OCI-LY1 (cell line): ENCODE measurements at regions not wholly inside any gene's neighbourhood (a gene's known extent, or its start where the extent isn't known, plus 50 kb on each side); places are given as distances from the start of the nearest gene placed in this dataset.

Source experiments
- H2AFZ ChIP-seq: fragments of 200-600 bp; sonication (generic), shearing (Covaris generic); 2 replicates; pipeline ENCODE4 v1.6.0; 2014; ENCODE audit warnings: antibody characterized with exemption, mild to moderate bottlenecking, low read length
- H3F3A ChIP-seq: fragments of 200-600 bp; sonication (generic), shearing (Covaris generic); 2 replicates; pipeline ENCODE4 v1.6.0; 2014; ENCODE audit warnings: mild to moderate bottlenecking, antibody characterized with exemption, low read length, moderate library complexity; ENCODE audit not compliant: insufficient read depth
- H3K27ac ChIP-seq: fragments of 200-600 bp; sonication (generic); 2 replicates; pipeline ENCODE4 v1.5.1; 2014; ENCODE audit warnings: low read length, mixed run types, mild to moderate bottlenecking, low read depth; ENCODE audit not compliant: poor library complexity, severe bottlenecking
- H3K27me3 ChIP-seq: fragments of 200-600 bp; sonication (generic); 2 replicates; pipeline ENCODE4 v1.6.0; 2014; ENCODE audit warnings: antibody characterized with exemption, mild to moderate bottlenecking, low read length, moderate library complexity; ENCODE audit not compliant: insufficient read depth
- H3K36me3 ChIP-seq: fragments of 200-600 bp; sonication (generic); 2 replicates; pipeline ENCODE4 v1.6.1; 2014; ENCODE audit warnings: mild to moderate bottlenecking, antibody characterized with exemption, low read length, moderate library complexity, mixed read lengths; ENCODE audit not compliant: insufficient read depth
- H3K4me1 ChIP-seq: fragments of 200-600 bp; sonication (generic); 2 replicates; pipeline ENCODE4 v1.5.1; 2014; ENCODE audit warnings: mild to moderate bottlenecking, low read length, moderate library complexity; ENCODE audit not compliant: insufficient read depth, severe bottlenecking
- H3K4me2 ChIP-seq: fragments of 200-600 bp; sonication (generic), shearing (Covaris generic); 2 replicates; pipeline ENCODE4 v1.6.1; 2014; ENCODE audit warnings: low read length
- H3K4me3 ChIP-seq: fragments of 200-600 bp; sonication (generic); 2 replicates; pipeline ENCODE4 v1.5.1; 2014; ENCODE audit warnings: low read length, low read depth, mild to moderate bottlenecking, mixed read lengths; ENCODE audit not compliant: poor library complexity, severe bottlenecking
- H3K79me2 ChIP-seq: fragments of 200-600 bp; shearing (Covaris generic); 2 replicates; pipeline ENCODE4 v1.6.1; 2016; ENCODE audit warnings: mixed run types, low read length, mixed read lengths; ENCODE audit not compliant: insufficient read depth
- H3K9ac ChIP-seq: fragments of 200-600 bp; sonication (generic), shearing (Covaris generic); 2 replicates; pipeline ENCODE4 v1.6.1; 2014; ENCODE audit warnings: mild to moderate bottlenecking, low read length, mixed read lengths
- H3K9me2 ChIP-seq: fragments of 200-600 bp; sonication (generic), shearing (Covaris generic); 2 replicates; pipeline ENCODE4 v1.6.1; 2014; ENCODE audit warnings: low read depth, mild to moderate bottlenecking, low read length, mixed read lengths
- H3K9me3 ChIP-seq: fragments of 200-600 bp; shearing (Covaris generic); 2 replicates; pipeline ENCODE4 v1.6.1; 2014; ENCODE audit warnings: low read length, mixed read lengths
- H4K20me1 ChIP-seq: fragments of 200-600 bp; sonication (generic), shearing (Covaris generic); 2 replicates; pipeline ENCODE4 v1.6.0; 2016; ENCODE audit warnings: mild to moderate bottlenecking, low read length; ENCODE audit not compliant: insufficient read depth
- EZH2 ChIP-seq: fragments of 200-600 bp; sonication (generic), shearing (Covaris generic); IDR thresholded peaks from 2 replicates; pipeline ENCODE4 v1.8.0; 2017; ENCODE audit warnings: borderline replicate concordance, mixed run types, mild to moderate bottlenecking, antibody characterized with exemption, low read length, moderate library complexity, mixed read lengths
- TF ChIP-seq, protein P1 (sequence below): fragments of 200-600 bp; sonication (generic), shearing (Covaris generic); IDR thresholded peaks from 2 replicates; pipeline ENCODE4 v1.5.1; 2017; ENCODE audit warnings: mild to moderate bottlenecking, antibody characterized with exemption, low read length, moderate library complexity, mixed read lengths

DNA sequence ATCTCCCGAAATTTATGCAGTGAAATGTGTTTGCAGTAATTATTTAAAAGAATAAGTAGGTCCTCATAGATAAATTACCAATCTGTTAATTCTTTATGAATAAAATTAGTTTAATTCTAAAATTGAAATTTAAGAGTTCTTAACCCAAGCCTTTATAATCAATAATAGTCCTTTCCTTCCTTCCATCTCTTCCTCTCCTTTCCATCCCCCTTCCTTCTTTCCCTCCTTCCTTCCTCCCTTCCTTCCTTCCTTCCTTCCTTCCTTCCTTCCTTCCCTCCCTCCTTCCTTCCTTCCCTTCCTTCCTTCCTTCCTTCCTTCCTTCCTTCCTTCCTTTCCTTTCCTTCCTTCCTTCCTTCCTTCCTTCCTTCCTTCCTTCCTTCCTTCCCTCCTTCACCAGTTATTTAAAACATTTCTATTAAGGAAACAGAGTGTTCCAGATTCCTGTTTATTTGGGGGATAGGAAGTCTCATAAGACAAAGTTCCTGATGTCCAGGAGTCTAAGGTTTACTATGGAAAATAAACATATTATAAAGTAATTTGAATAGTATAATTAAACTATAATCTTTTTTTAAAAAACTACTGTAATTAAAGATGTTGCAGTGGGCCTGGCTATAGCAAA lies 285.3 kb upstream of the NOX3 start:
- no peaks in the 10 kb centered on the region for H3K9me3 ChIP-seq
- no peak overlapping the region for H2AFZ ChIP-seq
- H3K27me3 ChIP-seq: no peaks in the 10 kb centered on the region
- no peak overlapping the region for H3K4me3 ChIP-seq
- no peaks in the 10 kb centered on the region for H3F3A ChIP-seq
- no peaks in the 10 kb centered on the region for H3K4me1 ChIP-seq
- H4K20me1 ChIP-seq: no peaks in the 10 kb centered on the region
- H3K4me2 ChIP-seq: no peak overlapping the region
- TF ChIP-seq EZH2: no peak
- no peak overlapping the region for H3K9ac ChIP-seq
- H3K27ac ChIP-seq: no peak overlapping the region
- H3K9me2 ChIP-seq: no peaks in the 10 kb centered on the region
- no peaks in the 10 kb centered on the region for H3K36me3 ChIP-seq
- no peaks in the 10 kb centered on the region for H3K79me2 ChIP-seq

DNA sequence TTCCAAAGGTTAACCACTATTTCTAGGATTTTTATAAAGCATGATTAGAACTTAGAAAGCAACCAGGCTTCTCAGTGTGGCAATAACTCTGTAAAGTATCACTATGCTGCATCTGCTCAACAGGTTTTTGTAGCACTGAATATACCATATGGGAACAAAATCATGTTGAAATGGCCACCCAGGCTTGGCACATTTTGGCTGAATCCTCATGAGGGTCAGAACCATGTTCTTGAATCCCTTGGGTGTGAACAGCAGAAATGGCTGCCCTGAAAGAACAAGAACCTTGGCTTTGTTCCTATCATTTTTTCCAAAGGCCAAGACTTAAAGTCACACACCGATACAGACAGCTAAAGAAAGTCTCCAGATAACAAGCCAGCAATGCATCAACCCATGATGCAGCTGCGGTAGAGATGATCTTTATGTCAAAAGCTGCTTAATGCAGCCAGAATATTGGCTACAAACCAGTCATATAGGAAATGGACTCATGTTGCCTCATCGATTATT lies 283.0 kb upstream of the NOX3 start:
- no peak overlapping the region for H3K4me2 ChIP-seq
- H3K27me3 ChIP-seq: no peaks in the 10 kb centered on the region
- no peak for TF ChIP-seq EZH2
- TF ChIP-seq, protein P1, sequence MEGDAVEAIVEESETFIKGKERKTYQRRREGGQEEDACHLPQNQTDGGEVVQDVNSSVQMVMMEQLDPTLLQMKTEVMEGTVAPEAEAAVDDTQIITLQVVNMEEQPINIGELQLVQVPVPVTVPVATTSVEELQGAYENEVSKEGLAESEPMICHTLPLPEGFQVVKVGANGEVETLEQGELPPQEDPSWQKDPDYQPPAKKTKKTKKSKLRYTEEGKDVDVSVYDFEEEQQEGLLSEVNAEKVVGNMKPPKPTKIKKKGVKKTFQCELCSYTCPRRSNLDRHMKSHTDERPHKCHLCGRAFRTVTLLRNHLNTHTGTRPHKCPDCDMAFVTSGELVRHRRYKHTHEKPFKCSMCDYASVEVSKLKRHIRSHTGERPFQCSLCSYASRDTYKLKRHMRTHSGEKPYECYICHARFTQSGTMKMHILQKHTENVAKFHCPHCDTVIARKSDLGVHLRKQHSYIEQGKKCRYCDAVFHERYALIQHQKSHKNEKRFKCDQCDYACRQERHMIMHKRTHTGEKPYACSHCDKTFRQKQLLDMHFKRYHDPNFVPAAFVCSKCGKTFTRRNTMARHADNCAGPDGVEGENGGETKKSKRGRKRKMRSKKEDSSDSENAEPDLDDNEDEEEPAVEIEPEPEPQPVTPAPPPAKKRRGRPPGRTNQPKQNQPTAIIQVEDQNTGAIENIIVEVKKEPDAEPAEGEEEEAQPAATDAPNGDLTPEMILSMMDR: no peak
- no peaks in the 10 kb centered on the region for H3K79me2 ChIP-seq
- no peaks in the 10 kb centered on the region for H3K4me1 ChIP-seq
- H3K36me3 ChIP-seq: no peaks in the 10 kb centered on the region
- no peaks in the 10 kb centered on the region for H3K9me3 ChIP-seq
- no peak overlapping the region for H2AFZ ChIP-seq
- no peak overlapping the region for H3K4me3 ChIP-seq
- H3F3A ChIP-seq: no peaks in the 10 kb centered on the region
- H4K20me1 ChIP-seq: no peaks in the 10 kb centered on the region
- no peak overlapping the region for H3K9ac ChIP-seq
- no peaks in the 10 kb centered on the region for H3K9me2 ChIP-seq
- H3K27ac ChIP-seq: no peak overlapping the region

DNA sequence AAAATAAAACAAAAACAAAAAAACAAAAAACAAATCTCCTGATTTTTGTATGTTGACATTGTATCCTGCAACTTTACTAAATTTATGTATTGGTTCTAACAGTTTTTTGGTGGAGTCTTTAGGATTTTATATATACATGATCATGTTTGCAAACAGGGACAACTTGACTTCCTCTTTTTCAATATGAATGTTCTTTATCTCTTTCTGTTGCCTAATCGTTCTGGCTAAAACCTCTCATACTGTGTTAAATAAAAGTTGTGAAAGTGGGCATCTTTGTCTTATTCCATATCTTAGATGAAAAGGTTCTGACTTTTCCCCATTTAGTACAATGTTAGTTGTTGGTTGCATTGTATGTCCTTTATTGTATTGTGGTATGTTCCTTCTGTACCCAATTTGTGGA lies 261.7 kb upstream of the NOX3 start:
- H3K79me2 ChIP-seq: no peaks in the 10 kb centered on the region
- TF ChIP-seq EZH2: no peak
- TF ChIP-seq, protein P1: no peak
- no peaks in the 10 kb centered on the region for H3K36me3 ChIP-seq

DNA sequence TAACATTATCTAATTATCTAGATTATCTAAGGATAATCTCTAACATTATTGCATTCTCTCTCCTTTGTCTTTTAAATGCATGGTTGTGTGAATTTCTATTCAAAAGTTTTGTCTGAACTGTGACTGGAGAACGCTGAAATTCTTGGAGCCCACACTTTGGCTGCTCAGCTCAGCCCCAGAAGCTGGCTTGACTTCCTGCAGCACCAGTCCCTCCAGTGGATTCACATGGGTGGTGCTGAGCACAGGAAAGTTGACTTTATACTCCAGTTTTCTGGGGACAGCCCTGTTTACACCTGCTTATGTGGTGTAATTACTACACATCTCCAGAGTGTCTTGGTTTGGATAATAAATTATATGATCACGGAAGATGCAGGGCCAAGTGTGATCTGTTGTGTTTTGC lies 255.1 kb upstream of the NOX3 start:
- H3K79me2 ChIP-seq: no peaks in the 10 kb centered on the region
- TF ChIP-seq EZH2: no peak

More for the DNA sequence above, 261.7 kb upstream of the NOX3 start:
- Histone ChIP-seq H3K4me3 (no peak overlapping the region), H3K9me2 (no peaks in the 10 kb centered on the region), H3K4me2 (no peak overlapping the region), H3F3A (no peaks in the 10 kb centered on the region), H2AFZ (no peak overlapping the region), H3K9ac (no peak overlapping the region), H3K27ac (no peak overlapping the region), H3K9me3 (no peaks in the 10 kb centered on the region), H4K20me1 (no peaks in the 10 kb centered on the region), H3K27me3 (no peaks in the 10 kb centered on the region), H3K4me1 (no peaks in the 10 kb centered on the region)

More for the DNA sequence above, 255.1 kb upstream of the NOX3 start:
- Histone ChIP-seq H3K4me1 (no peaks in the 10 kb centered on the region), H3K36me3 (no peaks in the 10 kb centered on the region), H3K9me2 (no peaks in the 10 kb centered on the region), H3K27me3 (no peaks in the 10 kb centered on the region), H3K9ac (no peak overlapping the region), H2AFZ (no peak overlapping the region), H3K9me3 (no peaks in the 10 kb centered on the region), H4K20me1 (no peaks in the 10 kb centered on the region), H3F3A (no peaks in the 10 kb centered on the region), H3K4me3 (no peak overlapping the region), H3K27ac (no peak overlapping the region), H3K4me2 (no peak overlapping the region)
